ENCODE measurements at regions not wholly inside any gene's neighbourhood (a gene's known extent, or its start where the extent isn't known, plus 50 kb on each side); places are given as distances from the start of the nearest gene placed in this dataset.
"Not testable (repeated sequence)": the region's sequence is repeated elsewhere in the genome, so short reads cannot be mapped to it uniquely, and the experiment has no call there.

GRCh38 chr14:23744368-23744767, 108.2 kb downstream of the DHRS2 start:
- H3K4me1 ChIP-seq (ENCODE audit: control insufficient read depth in 5 of 5, insufficient read depth in 5 of 5, low read length in 5 of 5); H3K27ac ChIP-seq (ENCODE audit: low read depth, low read length); H3K36me3 ChIP-seq (ENCODE audit: control insufficient read depth in 5 of 5, insufficient read depth in 5 of 5, low read length in 5 of 5); H3K27me3 ChIP-seq (ENCODE audit: control insufficient read depth in 5 of 5, insufficient read depth in 4 of 5, low read length in 5 of 5); H3K4me3 ChIP-seq (ENCODE audit: low read depth in 1 of 5, low read length in 5 of 5); H3K9ac ChIP-seq (ENCODE audit: low read length in 5 of 5); H3K9me3 ChIP-seq (ENCODE audit: control insufficient read depth in 5 of 5, low read length in 5 of 5): not testable (repeated sequence)

GRCh38 chr14:23750357-23750756, 114.2 kb downstream of the DHRS2 start:
- no peaks in the 10 kb centered on the region for H3K4me1 ChIP-seq (ENCODE audit: control insufficient read depth in 5 of 5, insufficient read depth in 5 of 5, low read length in 5 of 5)
- H3K9me3 ChIP-seq (ENCODE audit: control insufficient read depth in 5 of 5, low read length in 5 of 5): no peaks in the 10 kb centered on the region
- H3K4me3 ChIP-seq (ENCODE audit: low read depth in 1 of 5, low read length in 5 of 5): no peak overlapping the region
- H3K27ac ChIP-seq (ENCODE audit: low read depth, low read length): no peak overlapping the region
- no peak overlapping the region for H3K9ac ChIP-seq (ENCODE audit: low read length in 5 of 5)
- H3K27me3 ChIP-seq (ENCODE audit: control insufficient read depth in 5 of 5, insufficient read depth in 4 of 5, low read length in 5 of 5): no peaks in the 10 kb centered on the region
- H3K36me3 ChIP-seq (ENCODE audit: control insufficient read depth in 5 of 5, insufficient read depth in 5 of 5, low read length in 5 of 5): no peaks in the 10 kb centered on the region

GRCh38 chr14:23751616-23752015, 115.5 kb downstream of the DHRS2 start:
- Histone ChIP-seq H3K36me3 (ENCODE audit: control insufficient read depth in 5 of 5, insufficient read depth in 5 of 5, low read length in 5 of 5) (no peaks in the 10 kb centered on the region), H3K4me3 (ENCODE audit: low read depth in 1 of 5, low read length in 5 of 5) (no peak overlapping the region), H3K4me1 (ENCODE audit: control insufficient read depth in 5 of 5, insufficient read depth in 5 of 5, low read length in 5 of 5) (no peaks in the 10 kb centered on the region), H3K27ac (ENCODE audit: low read depth, low read length) (no peak overlapping the region), H3K9me3 (ENCODE audit: control insufficient read depth in 5 of 5, low read length in 5 of 5) (no peaks in the 10 kb centered on the region), H3K27me3 (ENCODE audit: control insufficient read depth in 5 of 5, insufficient read depth in 4 of 5, low read length in 5 of 5) (no peaks in the 10 kb centered on the region), H3K9ac (ENCODE audit: low read length in 5 of 5) (no peak overlapping the region)

GRCh38 chr14:23763394-23763793, 127.2 kb downstream of the DHRS2 start:
- no peaks in the 10 kb centered on the region for H3K27me3 ChIP-seq (ENCODE audit: control insufficient read depth in 5 of 5, insufficient read depth in 4 of 5, low read length in 5 of 5)
- no peak overlapping the region for H3K9ac ChIP-seq (ENCODE audit: low read length in 5 of 5)
- H3K9me3 ChIP-seq (ENCODE audit: control insufficient read depth in 5 of 5, low read length in 5 of 5): no peaks in the 10 kb centered on the region
- H3K4me3 ChIP-seq (ENCODE audit: low read depth in 1 of 5, low read length in 5 of 5): no peak overlapping the region
- H3K4me1 ChIP-seq (ENCODE audit: control insufficient read depth in 5 of 5, insufficient read depth in 5 of 5, low read length in 5 of 5): no peaks in the 10 kb centered on the region
- no peak overlapping the region for H3K27ac ChIP-seq (ENCODE audit: low read depth, low read length)
- no peaks in the 10 kb centered on the region for H3K36me3 ChIP-seq (ENCODE audit: control insufficient read depth in 5 of 5, insufficient read depth in 5 of 5, low read length in 5 of 5)

- no peaks in the 10 kb centered on the region for H3K36me3 ChIP-seq (ENCODE audit: control insufficient read depth in 5 of 5, insufficient read depth in 5 of 5, low read length in 5 of 5)
- no peaks in the 10 kb centered on the region for H3K27me3 ChIP-seq (ENCODE audit: control insufficient read depth in 5 of 5, insufficient read depth in 4 of 5, low read length in 5 of 5)
- H3K9ac ChIP-seq (ENCODE audit: low read length in 5 of 5): no peak overlapping the region
- H3K4me3 ChIP-seq (ENCODE audit: low read depth in 1 of 5, low read length in 5 of 5): no peak overlapping the region
- no peaks in the 10 kb centered on the region for H3K4me1 ChIP-seq (ENCODE audit: control insufficient read depth in 5 of 5, insufficient read depth in 5 of 5, low read length in 5 of 5)
- no peak overlapping the region for H3K27ac ChIP-seq (ENCODE audit: low read depth, low read length)
- H3K9me3 ChIP-seq (ENCODE audit: control insufficient read depth in 5 of 5, low read length in 5 of 5): no peaks in the 10 kb centered on the region
Observed at GRCh38 chr14:23766737-23767401, 130.7 kb downstream of the DHRS2 start.

- not testable (repeated sequence) for H3K4me1 ChIP-seq (ENCODE audit: control insufficient read depth in 5 of 5, insufficient read depth in 5 of 5, low read length in 5 of 5); H3K4me3 ChIP-seq (ENCODE audit: low read depth in 1 of 5, low read length in 5 of 5); H3K9ac ChIP-seq (ENCODE audit: low read length in 5 of 5); H3K9me3 ChIP-seq (ENCODE audit: control insufficient read depth in 5 of 5, low read length in 5 of 5); H3K27me3 ChIP-seq (ENCODE audit: control insufficient read depth in 5 of 5, insufficient read depth in 4 of 5, low read length in 5 of 5); H3K27ac ChIP-seq (ENCODE audit: low read depth, low read length); H3K36me3 ChIP-seq (ENCODE audit: control insufficient read depth in 5 of 5, insufficient read depth in 5 of 5, low read length in 5 of 5)
Observed at GRCh38 chr14:23769221-23769728, 133.1 kb downstream of the DHRS2 start.

- Histone ChIP-seq H3K9me3 (ENCODE audit: control insufficient read depth in 5 of 5, low read length in 5 of 5) (no peaks in the 10 kb centered on the region), H3K4me1 (ENCODE audit: control insufficient read depth in 5 of 5, insufficient read depth in 5 of 5, low read length in 5 of 5) (no peaks in the 10 kb centered on the region), H3K27ac (ENCODE audit: low read depth, low read length) (no peak overlapping the region), H3K9ac (ENCODE audit: low read length in 5 of 5) (no peak overlapping the region), H3K27me3 (ENCODE audit: control insufficient read depth in 5 of 5, insufficient read depth in 4 of 5, low read length in 5 of 5) (peaks cover 0 to 13% (median 2%) of the 10 kb centered on the region in 5 donors), H3K36me3 (ENCODE audit: control insufficient read depth in 5 of 5, insufficient read depth in 5 of 5, low read length in 5 of 5) (no peaks in the 10 kb centered on the region), H3K4me3 (ENCODE audit: low read depth in 1 of 5, low read length in 5 of 5) (no peak overlapping the region)
Observed at GRCh38 chr14:23773981-23774380, 137.8 kb downstream of the DHRS2 start.

- no peak overlapping the region for H3K27ac ChIP-seq (ENCODE audit: low read depth, low read length)
- no peak overlapping the region for H3K4me3 ChIP-seq (ENCODE audit: low read depth in 1 of 5, low read length in 5 of 5)
- H3K27me3 ChIP-seq (ENCODE audit: control insufficient read depth in 5 of 5, insufficient read depth in 4 of 5, low read length in 5 of 5): peaks cover 0 to 13% (median 2%) of the 10 kb centered on the region in 5 donors
- no peaks in the 10 kb centered on the region for H3K9me3 ChIP-seq (ENCODE audit: control insufficient read depth in 5 of 5, low read length in 5 of 5)
- no peaks in the 10 kb centered on the region for H3K36me3 ChIP-seq (ENCODE audit: control insufficient read depth in 5 of 5, insufficient read depth in 5 of 5, low read length in 5 of 5)
- no peaks in the 10 kb centered on the region for H3K4me1 ChIP-seq (ENCODE audit: control insufficient read depth in 5 of 5, insufficient read depth in 5 of 5, low read length in 5 of 5)
- H3K9ac ChIP-seq (ENCODE audit: low read length in 5 of 5): no peak overlapping the region
Observed at GRCh38 chr14:23776296-23776695, 140.1 kb downstream of the DHRS2 start.

- Histone ChIP-seq H3K27me3 (ENCODE audit: control insufficient read depth in 5 of 5, insufficient read depth in 4 of 5, low read length in 5 of 5) (peaks cover 0 to 3% (median 0%) of the 10 kb centered on the region in 5 donors), H3K9ac (ENCODE audit: low read length in 5 of 5) (no peak overlapping the region), H3K4me1 (ENCODE audit: control insufficient read depth in 5 of 5, insufficient read depth in 5 of 5, low read length in 5 of 5) (no peaks in the 10 kb centered on the region), H3K36me3 (ENCODE audit: control insufficient read depth in 5 of 5, insufficient read depth in 5 of 5, low read length in 5 of 5) (no peaks in the 10 kb centered on the region), H3K4me3 (ENCODE audit: low read depth in 1 of 5, low read length in 5 of 5) (no peak overlapping the region), H3K9me3 (ENCODE audit: control insufficient read depth in 5 of 5, low read length in 5 of 5) (peaks cover 0 to 6% (median 3%) of the 10 kb centered on the region in 5 donors), H3K27ac (ENCODE audit: low read depth, low read length) (no peak overlapping the region)
Observed at GRCh38 chr14:23785208-23785607, 149.0 kb downstream of the DHRS2 start.

- Histone ChIP-seq H3K27me3 (ENCODE audit: control insufficient read depth in 5 of 5, insufficient read depth in 4 of 5, low read length in 5 of 5) (peaks cover 0 to 3% (median 0%) of the 10 kb centered on the region in 5 donors), H3K4me1 (ENCODE audit: control insufficient read depth in 5 of 5, insufficient read depth in 5 of 5, low read length in 5 of 5) (no peaks in the 10 kb centered on the region), H3K9me3 (ENCODE audit: control insufficient read depth in 5 of 5, low read length in 5 of 5) (peaks cover 0 to 8% (median 3%) of the 10 kb centered on the region in 5 donors), H3K27ac (ENCODE audit: low read depth, low read length) (no peak overlapping the region), H3K4me3 (ENCODE audit: low read depth in 1 of 5, low read length in 5 of 5) (no peak overlapping the region), H3K9ac (ENCODE audit: low read length in 5 of 5) (no peak overlapping the region), H3K36me3 (ENCODE audit: control insufficient read depth in 5 of 5, insufficient read depth in 5 of 5, low read length in 5 of 5) (no peaks in the 10 kb centered on the region)
Observed at GRCh38 chr14:23787436-23787835, 151.3 kb downstream of the DHRS2 start.
